Esophagus squamous epithelium (tissue), 5 donors: ENCODE measurements at regions not wholly inside any gene's neighbourhood (a gene's known extent, or its start where the extent isn't known, plus 50 kb on each side); places are given as distances from the start of the nearest gene placed in this dataset.

Experiments used
- DNase-seq: peaks from one replicate; lab custom pipeline; 2025; lab: John Stamatoyannopoulos, UW
- H3K27ac ChIP-seq, 4 donors: fragments of 200-600 bp; sonication (generic); one replicate each; pipeline ENCODE4 v1.5.1; 2016 to 2019; ENCODE audit warnings: mild to moderate bottlenecking in 1 of 4
- H3K27me3 ChIP-seq, 4 donors: fragments of 200-600 bp; sonication (generic); 1 replicate in 3 of 4; 2 replicates in 1 of 4; pipeline versions ENCODE4 v1.5.1 to v1.6.0; 2017 to 2021; ENCODE audit warnings: antibody characterized with exemption in 1 of 4
- H3K36me3 ChIP-seq, 3 donors: fragments of 200-600 bp; sonication (generic); one replicate each; pipeline ENCODE4 v1.5.1; 2016 to 2019
- H3K4me1 ChIP-seq, 3 donors: fragments of 200-600 bp; sonication (generic); one replicate each; pipeline ENCODE4 v1.5.1; 2017 to 2019
- H3K4me3 ChIP-seq, 4 donors: fragments of 200-600 bp; sonication (generic); 1 replicate in 3 of 4; 2 replicates in 1 of 4; pipeline ENCODE4 v1.5.1; 2016 to 2019; ENCODE audit warnings: mild to moderate bottlenecking in 2 of 4, moderate library complexity in 1 of 4
- H3K9me3 ChIP-seq, 3 donors: fragments of 200-600 bp; sonication (generic); one replicate each; pipeline ENCODE4 v1.5.1; 2016 to 2019
- CTCF ChIP-seq, 6 experiments: fragments of 450-650 bp in 4 of 6; fragments of 200-600 bp in 2 of 6; sonication (generic) in 2 of 6; IDR thresholded peaks; one replicate each; pipeline ENCODE4 v1.5.1; 2016 to 2019; ENCODE audit warnings: antibody characterized with exemption in 6 of 6, mild to moderate bottlenecking in 4 of 6, moderate library complexity in 4 of 6
- POLR2A ChIP-seq, 4 donors: fragments of 450-650 bp; IDR thresholded peaks; one replicate each; pipeline ENCODE4 v1.6.1; 2017; ENCODE audit warnings: antibody characterized with exemption in 4 of 4, mild to moderate bottlenecking in 4 of 4, moderate library complexity in 3 of 4
- WGBS, 2 donors: methylation state at CpG; one replicate each; pipeline ENCODE4 v1.1.5; 2018; 5-methylcytosine and 5-hydroxymethylcytosine counted together
- intact Hi-C: fragments of 100-400 bp; cut with DNase I; formaldehyde crosslinking; loops from one replicate; pipeline ENCODE4 v1.15.0; 2022
- donor health status: DM: yes; HTN: yes; CAD: no.

DNA sequence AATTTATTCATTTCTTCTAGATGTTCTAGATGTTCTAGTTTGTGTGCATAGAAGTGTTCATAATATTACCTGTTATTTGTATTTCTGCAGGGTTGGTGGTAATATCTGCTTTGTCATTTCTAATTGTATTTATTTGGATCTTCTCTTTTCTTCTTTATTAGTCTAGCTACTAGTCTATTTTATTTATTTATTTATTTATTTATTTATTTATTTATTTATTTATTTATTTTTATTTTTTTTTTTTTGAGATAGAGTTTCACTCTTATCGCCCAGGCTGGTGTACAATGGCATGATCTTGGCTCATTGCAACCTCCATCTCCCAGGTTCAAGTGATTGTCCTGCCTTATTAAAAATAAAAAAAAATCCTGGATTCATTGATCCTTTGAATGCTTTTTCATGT is 114.8 kb upstream of the THSD7A start:
- no peak for DNase-seq
- Histone ChIP-seq H3K36me3 (no peaks in the 10 kb centered on the region), H3K4me3 (no peak overlapping the region), H3K27ac (no peak overlapping the region), H3K9me3 (peaks cover 0 to 14% (median 0%) of the 10 kb centered on the region in 3 donors), H3K4me1 (no peaks in the 10 kb centered on the region), H3K27me3 (no peaks in the 10 kb centered on the region)
- 82 to 91% methylated on average over 1 of the region's 1 CpG for WGBS, 2 donors
- TF ChIP-seq CTCF (IDR thresholded peaks at IDR 0.05): no peak
- no peak for TF ChIP-seq POLR2A (IDR thresholded peaks at IDR 0.05)
- intact Hi-C loops: no loop called here

DNA sequence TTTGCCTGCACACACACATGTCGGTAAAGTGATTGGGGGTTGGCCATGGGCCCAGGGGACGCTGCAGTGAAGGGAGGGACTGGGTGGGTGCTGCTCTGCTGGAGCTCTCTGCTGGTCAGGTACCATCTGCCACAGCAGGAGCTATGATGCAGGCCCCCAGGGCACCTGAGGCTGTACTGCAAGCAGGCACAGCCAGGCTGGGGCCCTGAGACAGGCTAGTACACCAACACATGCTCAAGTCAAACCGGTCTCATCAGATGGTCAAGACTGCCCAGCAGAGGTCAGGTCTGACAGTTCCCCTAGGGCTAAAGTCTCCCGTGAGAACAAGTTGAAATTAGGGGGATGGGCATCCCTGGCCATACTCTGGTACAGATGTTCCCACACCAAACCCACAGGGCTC is 118.3 kb upstream of the THSD7A start:
- no peaks in the 10 kb centered on the region for H3K27me3 ChIP-seq
- H3K4me3 ChIP-seq: no peak overlapping the region
- no peak overlapping the region for H3K27ac ChIP-seq
- H3K36me3 ChIP-seq: no peaks in the 10 kb centered on the region
- no peak for DNase-seq
- peaks cover 0 to 14% (median 0%) of the 10 kb centered on the region in 3 donors for H3K9me3 ChIP-seq
- WGBS, 2 donors: 50 to 69% methylated on average over 2 to 4 of the region's 4 CpGs
- no peaks in the 10 kb centered on the region for H3K4me1 ChIP-seq
- TF ChIP-seq POLR2A (IDR thresholded peaks at IDR 0.05): no peak
- TF ChIP-seq CTCF (IDR thresholded peaks at IDR 0.05): no peak
- intact Hi-C loops: no loop called here

DNA sequence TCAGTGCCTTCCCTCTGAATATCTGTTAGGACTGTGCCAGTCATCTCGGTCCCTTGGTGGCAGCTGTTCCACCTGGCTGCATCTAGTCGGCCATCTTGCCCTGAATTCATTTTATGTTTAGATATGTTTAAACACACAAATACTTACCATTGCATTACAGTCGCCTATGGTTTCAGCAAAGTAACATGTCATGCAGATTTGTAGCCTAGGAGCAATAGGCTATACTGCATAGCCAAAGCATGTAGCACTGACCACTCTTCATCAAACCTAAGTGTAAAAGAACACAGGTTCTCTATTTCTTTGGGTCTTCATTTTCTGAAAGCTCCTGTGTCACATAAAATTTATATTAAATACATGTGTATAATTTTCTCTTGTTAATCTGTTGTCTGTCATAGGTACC is 118.9 kb upstream of the THSD7A start:
- Histone ChIP-seq H3K4me3 (no peak overlapping the region), H3K9me3 (peaks cover 0 to 14% (median 0%) of the 10 kb centered on the region in 3 donors), H3K27ac (no peak overlapping the region), H3K4me1 (no peaks in the 10 kb centered on the region), H3K36me3 (no peaks in the 10 kb centered on the region), H3K27me3 (no peaks in the 10 kb centered on the region)
- 65 to 77% methylated on average over 3 of the region's 3 CpGs for whole genome bisulfite sequencing, 2 donors
- intact Hi-C loops: no loop called here
- DNase-seq: no peak
- no peak for TF ChIP-seq POLR2A (IDR thresholded peaks at IDR 0.05)
- no peak for TF ChIP-seq CTCF (IDR thresholded peaks at IDR 0.05)

GRCh38 chr7:11951909-11952308 is 119.9 kb upstream of the THSD7A start:
- intact Hi-C loops: no loop called here

DNA sequence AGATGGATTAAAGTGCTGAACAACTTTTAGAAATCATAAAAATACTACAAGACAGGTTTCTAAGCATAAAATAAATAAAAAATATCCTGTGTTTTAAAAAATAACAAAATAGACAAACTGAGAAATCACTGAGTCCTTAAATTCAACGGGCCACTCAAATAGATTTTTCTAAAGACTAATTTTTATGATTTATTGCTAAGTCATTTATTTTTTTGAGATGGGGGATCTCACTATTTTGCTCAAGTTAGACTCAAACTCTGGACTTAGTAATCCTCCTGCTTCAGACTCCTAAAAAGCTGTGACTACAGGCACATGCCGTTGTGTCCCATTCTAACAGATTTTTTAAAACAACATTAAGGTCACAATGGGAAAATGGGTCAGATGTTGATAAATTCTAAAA is 121.0 kb upstream of the THSD7A start:
- Histone ChIP-seq H3K4me1 (no peaks in the 10 kb centered on the region), H3K4me3 (no peak overlapping the region), H3K9me3 (peaks cover 0 to 14% (median 0%) of the 10 kb centered on the region in 3 donors), H3K36me3 (no peaks in the 10 kb centered on the region), H3K27me3 (no peaks in the 10 kb centered on the region), H3K27ac (no peak overlapping the region)
- TF ChIP-seq POLR2A (IDR thresholded peaks at IDR 0.05) (no peak), CTCF (IDR thresholded peaks at IDR 0.05) (no peak)
- WGBS, 2 donors: 35 to 56% methylated on average over 2 of the region's 2 CpGs
- no peak for DNase-seq
- intact Hi-C loops: no loop called here

More at GRCh38 chr7:11951909-11952308, 119.9 kb upstream of the THSD7A start:
- DNase-seq: no peak
- no peak overlapping the region for H3K27ac ChIP-seq
- WGBS, 2 donors: 63 to 79% methylated on average over 3 of the region's 3 CpGs
- no peak overlapping the region for H3K4me3 ChIP-seq
- TF ChIP-seq CTCF (IDR thresholded peaks at IDR 0.05) (no peak), POLR2A (IDR thresholded peaks at IDR 0.05) (no peak)
- no peaks in the 10 kb centered on the region for H3K4me1 ChIP-seq
- H3K36me3 ChIP-seq: no peaks in the 10 kb centered on the region
- peaks cover 0 to 14% (median 0%) of the 10 kb centered on the region in 3 donors for H3K9me3 ChIP-seq
- H3K27me3 ChIP-seq: no peaks in the 10 kb centered on the region
